NCI-H82 (cell line): ENCODE measurements at regions not wholly inside any gene's neighbourhood (a gene's known extent, or its start where the extent isn't known, plus 50 kb on each side); places are given as distances from the start of the nearest gene placed in this dataset.
"Not testable (repeated sequence)": the region's sequence is repeated elsewhere in the genome, so short reads cannot be mapped to it uniquely, and the experiment has no call there.

Source experiments
- DNase-seq: peaks from one replicate; lab custom pipeline; 2025; lab: John Stamatoyannopoulos, UW

- DNase-seq = no peak
Measured at GRCh38 chr4:100906973-100907372, 389.2 kb upstream of the EMCN start.

DNA sequence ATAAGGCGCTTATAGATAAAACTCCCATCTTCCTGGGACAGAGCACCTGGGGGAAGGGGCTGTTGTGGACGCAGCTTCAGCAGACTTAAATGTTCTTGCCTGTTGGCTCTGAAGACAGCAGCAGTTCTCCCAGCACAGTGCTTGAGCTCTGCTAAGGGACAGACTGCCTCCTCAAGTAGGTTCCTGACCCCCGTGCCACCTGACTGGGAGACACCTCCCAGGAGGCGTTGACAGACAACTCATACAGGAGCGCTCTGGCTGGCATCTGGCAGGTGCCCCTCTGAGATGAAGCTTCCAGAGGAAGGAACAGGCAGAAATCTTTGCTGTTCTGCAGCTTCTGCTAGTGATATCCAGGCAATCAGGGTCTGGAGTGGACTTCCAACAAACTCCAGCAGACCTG is 383.1 kb upstream of the EMCN start:
- not testable (repeated sequence) for DNase-seq

- no peak for DNase-seq
Measured at GRCh38 chr4:100900134-100900533, 382.3 kb upstream of the EMCN start.

DNA sequence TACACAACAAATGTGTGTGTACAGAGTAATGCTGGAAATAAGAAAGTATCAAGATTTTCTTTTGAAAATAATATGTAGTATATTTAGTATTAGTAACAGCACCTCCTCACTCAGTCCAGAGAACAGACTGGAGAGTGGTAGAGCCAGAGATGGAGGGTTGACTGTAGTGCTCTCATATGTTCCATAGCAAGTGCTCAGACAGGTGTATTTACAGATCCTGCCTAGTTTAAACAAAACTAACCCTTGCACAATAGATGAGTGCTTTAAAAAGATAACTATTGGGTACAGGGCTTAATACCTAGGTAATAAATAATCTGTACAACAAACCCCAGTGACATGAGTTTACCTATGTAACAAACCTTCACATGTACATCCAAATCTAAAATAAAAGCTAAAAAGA is 381.0 kb upstream of the EMCN start:
- no peak for DNase-seq

DNA sequence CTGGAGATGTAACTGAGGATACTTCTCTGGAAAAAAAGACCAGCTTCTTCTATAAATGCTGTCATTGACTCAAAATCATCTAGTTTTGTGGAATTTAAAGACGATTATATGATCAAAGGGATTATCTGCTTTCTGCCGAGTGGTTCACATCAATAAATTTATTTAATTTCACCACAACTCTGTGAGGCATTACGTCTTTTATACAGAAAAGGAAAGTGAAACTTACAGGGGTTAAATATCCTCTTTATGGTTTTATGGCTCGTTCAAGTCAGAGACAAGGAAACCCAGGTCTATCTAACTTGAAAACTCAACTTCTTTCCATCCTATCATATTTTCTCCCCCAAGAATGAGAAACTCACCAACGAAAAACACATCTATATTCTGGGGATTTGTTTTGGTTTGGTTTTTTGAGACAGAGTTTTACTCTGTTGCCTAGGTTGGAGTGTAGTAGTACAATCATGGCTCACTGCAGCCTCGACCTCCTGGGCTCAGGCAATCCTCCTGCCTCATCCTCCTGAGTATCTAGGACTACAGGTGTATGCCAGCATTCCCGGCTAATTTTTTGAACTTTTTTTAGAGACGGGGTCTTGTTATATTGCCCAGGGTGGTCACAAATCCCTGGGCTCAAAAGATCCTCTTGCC is 377.9 kb upstream of the EMCN start:
- DNase-seq = no peak

DNA sequence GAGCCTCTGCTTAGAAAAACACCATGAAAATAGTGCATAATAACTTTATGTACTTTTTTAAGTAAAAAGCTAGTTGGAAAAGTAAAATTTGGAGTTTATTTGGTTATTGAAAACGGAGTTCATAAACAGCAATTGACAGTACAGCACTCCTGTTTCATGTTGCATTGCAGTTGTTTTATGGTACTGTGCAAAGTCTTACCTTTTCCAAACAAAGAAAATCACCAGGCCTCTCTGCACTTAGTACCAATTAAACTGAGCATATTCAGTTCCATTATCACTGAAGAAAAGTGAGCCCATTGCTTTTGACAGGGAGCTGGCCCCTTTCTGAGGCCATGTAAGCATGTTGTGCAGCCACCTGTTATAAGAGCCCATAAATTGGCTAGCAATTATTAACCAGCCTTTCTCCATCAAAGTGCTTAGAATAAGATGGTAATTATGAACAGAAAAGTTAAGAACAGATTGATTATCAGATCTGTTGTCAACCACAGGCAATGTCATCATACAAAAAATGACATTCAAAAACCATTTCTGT is 376.6 kb upstream of the EMCN start:
- no peak for DNase-seq

- DNase-seq = no peak
Measured at GRCh38 chr4:100891808-100892207, 374.0 kb upstream of the EMCN start.

DNA sequence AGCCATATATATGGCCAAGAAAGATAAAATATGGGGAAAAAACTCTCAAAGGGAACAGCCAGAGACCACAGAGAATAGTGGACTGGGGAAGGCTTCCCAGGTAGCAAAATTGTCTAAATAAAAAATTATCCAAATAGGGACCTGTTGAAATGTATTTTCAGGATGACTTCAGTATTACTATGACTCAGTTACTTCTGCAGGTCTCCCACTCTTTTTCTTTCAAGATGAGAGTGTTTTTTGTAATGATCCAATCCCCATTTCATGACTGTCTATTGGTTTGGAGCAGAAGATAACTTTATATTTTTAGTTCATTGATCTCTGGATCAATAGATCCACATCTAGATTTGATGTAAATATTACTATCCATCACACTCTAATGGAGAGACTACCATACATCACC is 372.1 kb upstream of the EMCN start:
- DNase-seq = no peak

GRCh38 chr4:100889401-100889800 is 371.6 kb upstream of the EMCN start:
- DNase-seq = no peak

DNA sequence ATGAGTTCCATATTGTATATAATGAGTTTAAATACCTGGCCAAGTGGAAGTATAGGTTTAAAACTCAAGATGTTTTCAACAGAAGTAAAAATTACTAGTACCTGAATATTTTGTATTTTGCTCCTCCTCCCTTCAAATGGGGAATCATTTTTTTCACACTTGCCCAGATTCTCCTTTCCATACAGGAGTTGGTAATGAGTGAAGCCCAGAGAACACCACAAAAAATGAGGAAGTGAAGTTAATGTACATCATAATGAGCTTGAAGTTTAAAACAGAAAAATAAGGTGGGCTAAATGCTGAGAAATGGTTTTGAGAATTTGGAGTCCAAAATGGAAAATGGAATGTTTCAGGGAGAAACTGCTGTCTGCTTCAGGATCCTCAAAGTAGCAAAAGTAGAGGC is 364.8 kb upstream of the EMCN start:
- DNase-seq = no peak

DNA sequence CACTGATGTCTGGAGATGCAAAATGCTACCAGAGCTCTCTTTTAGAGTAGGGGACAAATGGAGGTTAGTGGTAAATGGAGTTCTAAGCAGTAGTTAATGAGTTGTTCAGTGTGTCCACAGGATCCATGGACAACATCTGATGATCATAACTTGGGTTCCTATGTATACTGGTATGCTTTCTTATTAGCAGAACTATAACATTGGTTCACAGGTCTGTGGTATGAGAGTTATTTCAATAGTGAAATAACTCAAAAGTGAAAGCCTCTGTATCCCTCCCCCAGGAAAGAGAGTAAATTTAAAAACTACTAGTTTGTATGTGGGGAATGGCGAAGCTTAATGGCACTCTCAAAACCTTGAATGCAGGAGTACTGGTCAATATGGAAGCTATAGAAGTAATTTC is 363.5 kb upstream of the EMCN start:
- no peak for DNase-seq

- peak; percentile 7 for DNase-seq
Measured at GRCh38 chr4:100880011-100880410, 362.2 kb upstream of the EMCN start.

DNA sequence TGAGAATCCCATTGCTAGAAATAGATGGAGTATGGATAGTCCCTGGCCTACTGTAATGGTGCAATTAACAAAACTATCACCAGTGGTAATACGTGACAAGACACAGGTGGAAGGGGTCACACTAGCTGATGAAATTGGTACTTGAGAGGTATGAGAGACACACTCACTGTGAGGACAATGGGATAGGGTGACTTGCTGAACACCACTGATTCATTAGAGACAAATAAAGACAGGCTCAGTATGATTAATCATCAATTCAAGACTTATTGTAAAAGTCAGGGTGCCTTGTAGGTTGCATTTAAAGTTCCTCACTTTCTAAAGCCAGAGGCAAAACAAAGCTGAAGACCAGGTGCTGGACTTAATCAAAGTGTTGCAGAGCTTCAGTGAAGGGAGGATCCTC is 361.6 kb upstream of the EMCN start:
- no peak for DNase-seq

- no peak for DNase-seq
Measured at GRCh38 chr4:100876546-100876945, 358.7 kb upstream of the EMCN start.

GRCh38 chr4:100875296-100876068 is 357.7 kb upstream of the EMCN start:
- no peak for DNase-seq

- no peak for DNase-seq
Measured at GRCh38 chr4:100872811-100873210, 355.0 kb upstream of the EMCN start.

DNA sequence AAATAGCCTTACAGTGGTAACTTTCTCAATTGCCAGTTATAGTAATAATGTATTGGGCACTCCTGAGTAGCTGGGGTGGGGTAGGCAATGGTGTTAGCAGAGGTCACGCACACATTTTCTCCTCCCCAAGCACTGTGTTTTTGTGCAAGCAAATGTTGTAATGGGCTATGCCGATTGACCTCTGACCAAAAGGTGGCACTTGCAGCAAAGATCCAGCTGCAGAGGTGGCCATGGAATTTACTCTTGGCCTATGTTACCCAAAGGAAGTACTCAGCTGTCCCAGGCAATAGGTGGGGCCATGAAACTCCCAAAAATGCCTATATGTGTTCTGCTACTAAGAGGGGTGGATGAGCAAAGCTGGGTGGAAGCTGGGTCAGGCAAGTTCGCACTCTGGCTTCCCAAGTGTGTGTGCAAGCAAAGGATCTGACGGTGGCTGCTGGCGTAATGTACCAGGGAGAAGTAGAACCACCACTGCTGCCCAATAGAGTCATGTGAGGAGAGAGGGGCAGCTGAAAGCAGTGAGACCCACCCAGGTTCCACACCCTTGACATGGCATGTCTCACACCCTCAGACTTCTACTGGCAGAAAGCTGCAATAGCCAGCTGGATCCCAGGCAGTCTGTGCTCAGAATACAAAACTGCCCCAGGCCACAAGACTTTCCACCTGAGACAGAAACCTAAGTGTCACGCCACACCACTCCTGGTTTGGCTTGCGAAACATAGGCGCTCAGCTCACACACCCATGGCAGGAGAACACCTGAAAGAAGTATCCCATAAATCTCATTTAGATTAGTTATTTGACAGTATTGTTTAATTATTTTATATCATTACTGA is 353.3 kb upstream of the EMCN start:
- DNase-seq = no peak

DNA sequence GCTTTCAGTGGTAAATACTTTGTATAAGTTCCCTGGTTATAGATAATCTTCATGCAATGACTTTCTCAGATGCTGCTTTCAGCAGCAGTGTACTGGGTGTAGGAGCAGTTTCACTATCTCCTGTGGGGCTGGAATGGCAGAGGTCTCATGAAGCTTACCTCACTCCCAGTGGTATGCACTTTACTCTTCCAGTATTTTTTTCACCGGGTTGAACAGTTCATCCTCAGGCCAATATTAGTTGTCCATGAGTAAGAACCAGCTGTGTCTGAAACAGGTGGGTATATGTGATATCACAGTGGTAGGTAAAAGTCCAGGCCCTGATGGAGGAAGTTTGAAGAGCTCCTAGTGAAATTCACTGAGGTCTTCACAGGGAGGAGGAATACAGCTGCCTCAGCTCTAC is 351.5 kb upstream of the EMCN start:
- no peak for DNase-seq

DNA sequence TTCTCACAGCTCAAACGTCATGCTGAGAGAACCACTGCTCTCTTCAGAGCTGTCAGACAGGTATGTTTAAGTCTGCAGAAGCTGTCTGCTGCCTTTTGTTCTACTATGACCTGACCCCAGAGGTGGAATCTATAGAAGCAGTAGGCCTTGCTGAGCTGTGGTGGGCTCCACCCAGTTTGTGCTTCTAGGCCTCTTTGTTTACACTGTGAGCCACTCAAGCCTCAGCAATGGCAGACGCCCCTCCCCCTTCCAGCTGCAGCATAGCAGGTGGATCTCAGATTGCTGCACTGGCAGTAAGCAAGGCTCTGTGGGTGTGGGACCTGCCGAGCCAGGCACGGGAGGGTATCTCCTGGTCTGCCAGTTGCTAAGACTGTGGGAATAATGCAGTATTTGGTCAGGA is 350.5 kb upstream of the EMCN start:
- peak; percentile 3 for DNase-seq

DNA sequence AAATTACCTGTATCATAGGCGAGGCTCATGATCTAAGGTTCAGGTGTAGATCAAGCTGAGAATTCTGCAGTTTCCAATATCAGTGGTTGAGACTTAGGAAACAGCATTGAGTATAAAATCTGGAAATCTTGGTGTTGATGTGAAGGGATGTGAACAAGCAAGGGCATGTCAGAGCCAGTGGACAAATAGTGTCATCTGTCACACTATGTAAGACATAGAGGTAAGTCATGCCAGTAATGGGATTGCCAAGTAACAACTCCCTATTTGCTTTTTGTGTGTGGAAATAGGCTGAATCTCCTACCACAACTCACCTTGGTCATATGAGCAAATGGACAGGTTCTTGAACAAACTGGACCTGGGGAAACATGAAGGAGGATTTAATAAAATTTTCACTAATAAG is 334.5 kb upstream of the EMCN start:
- DNase-seq = no peak

GRCh38 chr4:100849319-100849718 is 331.5 kb upstream of the EMCN start:
- peak; percentile 6 for DNase-seq

GRCh38 chr4:100848841-100849240 is 331.0 kb upstream of the EMCN start:
- DNase-seq = peak; percentile 13

DNA sequence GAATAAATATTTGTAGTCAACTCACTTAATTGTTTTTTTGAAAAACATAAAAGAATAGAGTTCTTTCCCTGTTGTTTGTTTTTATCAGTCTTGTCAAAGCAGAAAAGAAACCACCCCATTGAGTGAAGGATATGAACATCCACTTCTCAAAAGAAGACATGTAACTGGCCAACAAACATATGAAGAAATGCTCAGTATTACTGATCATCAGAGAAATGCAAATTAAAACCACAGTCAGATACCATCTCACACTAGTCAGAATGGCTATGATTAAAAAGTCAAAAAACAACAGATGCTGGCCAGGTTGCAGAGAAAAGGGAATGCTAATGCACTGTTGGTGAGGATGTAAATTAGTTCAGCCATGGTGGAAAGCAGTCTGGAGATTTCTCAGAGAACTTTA is 326.1 kb upstream of the EMCN start:
- DNase-seq = no peak
